ENCODE measurements at regions not wholly inside any gene's neighbourhood (a gene's known extent, or its start where the extent isn't known, plus 50 kb on each side); places are given as distances from the start of the nearest gene placed in this dataset.
"Not testable (repeated sequence)": the region's sequence is repeated elsewhere in the genome, so short reads cannot be mapped to it uniquely, and the experiment has no call there.

DNA sequence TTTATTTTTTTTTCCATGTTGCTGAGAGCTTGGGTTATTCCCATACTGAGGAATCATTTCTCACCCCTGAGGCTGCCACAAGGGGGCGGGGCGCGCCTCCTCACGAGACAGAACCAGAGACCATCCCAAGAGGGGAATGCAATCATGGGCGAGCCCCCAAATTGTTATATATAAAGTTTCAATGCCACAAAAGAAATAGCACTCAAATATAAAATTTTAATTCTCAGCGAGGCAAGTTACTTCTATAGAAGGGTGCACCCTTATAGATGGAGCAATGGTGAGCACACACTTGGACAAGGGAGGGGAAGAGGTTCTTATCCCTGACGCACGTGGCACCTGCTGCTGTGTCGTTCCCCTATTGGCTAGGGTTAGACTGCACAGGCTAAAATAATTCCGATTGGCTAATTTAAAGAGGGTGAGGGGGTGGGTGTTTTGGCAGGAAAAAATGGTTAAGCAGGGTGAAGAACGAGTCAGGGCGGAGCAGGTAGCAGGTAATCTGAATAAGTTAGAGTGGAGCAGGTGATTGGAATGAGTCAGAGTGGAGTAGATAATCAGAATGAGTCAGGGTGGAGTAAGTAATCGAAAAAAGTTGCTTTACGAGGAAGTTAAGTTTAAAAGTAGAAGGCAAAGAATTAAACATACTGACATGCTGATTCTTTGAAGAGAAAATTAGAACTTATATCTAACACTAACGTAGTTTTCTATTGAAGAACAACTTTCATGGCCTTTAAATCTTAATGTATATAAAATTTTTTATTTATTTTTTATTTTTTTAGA, 177.5 kb downstream of the MTCL1 start:
- no peak for DNase-seq

DNA sequence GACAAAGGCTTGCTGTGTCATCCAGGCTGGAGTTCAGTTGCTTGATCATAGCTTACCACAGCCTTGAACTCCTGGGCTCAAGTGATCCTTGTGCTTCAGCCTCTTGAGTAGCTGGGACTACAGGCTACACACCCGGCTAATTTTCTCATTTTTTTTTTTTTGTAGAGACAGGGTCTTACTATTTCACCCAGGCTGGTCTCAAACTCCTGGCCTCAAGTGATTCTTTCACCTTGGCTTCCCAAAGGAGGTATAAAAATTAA, 178.0 kb downstream of the MTCL1 start:
- no peak for DNase-seq

DNA sequence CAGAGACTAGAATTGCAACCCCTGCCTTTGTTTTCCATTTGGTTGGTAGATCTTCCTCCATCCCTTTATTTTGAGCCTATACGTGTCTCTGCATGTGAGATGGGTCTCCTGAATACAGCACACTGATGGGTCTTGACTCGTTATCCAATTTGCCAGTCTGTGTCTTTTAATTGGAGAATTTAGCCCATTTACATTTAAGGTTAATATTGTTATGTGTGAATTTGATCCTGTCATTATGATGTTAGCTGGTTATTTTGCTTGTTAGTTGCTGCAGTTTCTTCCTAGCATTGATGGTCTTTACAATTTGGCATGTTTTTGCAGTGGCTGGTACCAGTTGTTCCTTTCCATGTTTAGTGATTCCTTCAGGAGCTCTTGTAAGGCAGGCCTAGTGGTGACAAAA, 182.5 kb downstream of the MTCL1 start:
- not testable (repeated sequence) for DNase-seq

DNA sequence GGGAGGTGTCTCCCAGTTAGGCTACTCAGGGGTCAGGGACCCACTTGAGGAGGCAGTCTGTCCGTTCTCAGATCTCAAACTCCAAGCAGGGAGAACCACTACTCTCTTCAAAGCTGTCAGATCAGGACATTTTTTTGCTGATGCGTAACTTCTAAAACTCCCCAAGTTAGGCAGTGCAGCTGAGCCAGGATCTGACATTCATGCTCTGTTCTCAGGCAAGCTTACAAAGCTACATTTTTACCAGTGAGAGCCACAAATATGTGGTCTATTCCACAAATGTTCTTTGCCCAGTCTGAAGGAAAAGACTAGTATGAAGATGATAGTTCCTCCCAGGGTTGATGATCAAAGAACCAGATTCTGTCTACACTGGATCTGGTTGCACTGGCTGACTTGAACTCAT, 184.1 kb downstream of the MTCL1 start:
- no peak for DNase-seq

DNA sequence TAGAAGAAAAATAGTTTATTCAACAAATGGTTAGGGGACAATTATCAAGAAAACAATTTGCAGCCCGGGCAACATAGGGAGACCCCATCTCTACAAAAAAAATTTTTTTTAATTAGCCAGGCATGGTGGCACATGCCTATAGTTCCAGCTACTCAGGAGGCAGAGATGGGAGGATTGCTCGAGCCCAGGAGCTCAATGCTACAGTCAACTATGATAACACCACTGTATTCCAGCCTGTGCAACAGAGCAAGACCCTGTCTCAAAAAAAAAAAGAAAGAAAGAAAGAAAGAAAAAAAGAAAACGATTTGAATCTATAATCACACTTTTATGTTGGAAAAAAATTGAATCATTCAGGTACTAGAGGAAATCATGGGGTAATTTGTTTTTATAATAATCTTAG, 185.1 kb downstream of the MTCL1 start:
- DNase-seq = not testable (repeated sequence)

DNA sequence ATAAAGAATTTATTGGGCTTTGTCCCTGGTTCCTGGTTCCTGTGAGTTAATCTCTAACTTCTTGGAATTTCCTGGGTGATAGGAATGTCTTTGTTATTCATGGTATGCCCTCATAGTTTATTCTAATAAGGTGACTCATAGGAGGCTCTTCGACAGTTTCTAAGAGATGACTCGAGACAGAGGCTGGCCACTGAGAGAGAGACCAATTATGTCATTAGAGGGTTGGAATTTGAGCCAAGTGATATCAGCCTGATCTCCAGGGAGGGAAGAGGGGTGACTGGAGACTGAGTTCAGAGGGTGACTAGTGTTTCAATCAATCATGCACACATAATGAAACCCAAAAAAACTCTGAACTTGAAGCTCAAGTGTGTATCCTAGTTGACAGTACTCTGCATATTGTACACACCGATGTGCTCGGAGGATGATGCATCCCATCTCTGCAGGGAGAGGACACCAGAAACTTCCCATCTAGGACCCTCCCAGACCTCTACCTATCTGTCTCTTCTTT, 185.7 kb downstream of the MTCL1 start:
- peak; percentile 28 for DNase-seq

- DNase-seq = no peak
Observed at GRCh38 chr18:8893221-8893620, 187.9 kb downstream of the MTCL1 start.

DNA sequence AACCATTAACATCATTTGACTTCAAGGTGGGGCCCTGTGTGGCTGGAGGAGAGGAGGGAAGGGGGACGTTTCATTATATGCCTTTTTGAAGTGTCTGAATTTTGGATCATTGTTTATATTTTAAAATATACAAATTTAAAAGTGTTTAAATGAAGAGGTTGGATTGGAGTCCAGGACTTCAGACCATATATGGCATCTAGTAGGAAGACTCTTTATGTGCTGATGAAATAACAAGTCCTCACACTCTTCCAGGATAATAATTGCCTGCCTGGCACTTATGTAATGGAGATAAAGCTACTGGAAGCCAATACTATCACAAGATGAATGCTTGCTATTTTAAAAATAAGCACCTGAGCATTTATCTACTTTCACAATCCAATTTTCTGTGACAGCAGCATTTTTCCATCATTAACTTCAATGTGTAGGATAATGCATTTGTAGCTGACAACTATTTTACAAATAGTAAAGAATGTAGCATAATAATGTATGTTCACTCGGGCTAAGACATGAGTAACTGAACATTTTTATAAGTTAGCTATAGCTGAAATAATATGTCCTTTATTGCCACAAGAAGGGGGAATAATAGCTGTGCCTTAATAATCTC, 188.4 kb downstream of the MTCL1 start:
- no peak for DNase-seq

DNA sequence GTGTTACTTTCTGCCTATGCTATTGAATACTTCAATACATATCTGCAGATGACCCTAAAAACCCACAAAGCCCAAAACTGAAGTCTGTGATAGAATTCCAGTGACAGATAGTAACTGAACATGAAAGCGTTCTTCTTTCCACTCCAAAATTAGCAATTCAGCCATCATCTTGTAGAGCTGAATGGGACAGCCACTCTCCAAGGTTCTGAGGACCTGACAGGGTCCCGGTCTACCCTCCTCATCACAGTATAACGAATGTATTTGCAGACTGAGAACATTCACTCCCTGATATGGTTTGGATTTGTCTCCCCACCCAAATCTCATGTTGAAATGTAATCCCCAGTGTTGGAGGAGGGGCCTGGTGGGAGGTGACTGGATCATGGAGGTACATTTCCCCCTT, 189.5 kb downstream of the MTCL1 start:
- no peak for DNase-seq

- DNase-seq = no peak
Observed at GRCh38 chr18:8895341-8895740, 190.0 kb downstream of the MTCL1 start.

DNA sequence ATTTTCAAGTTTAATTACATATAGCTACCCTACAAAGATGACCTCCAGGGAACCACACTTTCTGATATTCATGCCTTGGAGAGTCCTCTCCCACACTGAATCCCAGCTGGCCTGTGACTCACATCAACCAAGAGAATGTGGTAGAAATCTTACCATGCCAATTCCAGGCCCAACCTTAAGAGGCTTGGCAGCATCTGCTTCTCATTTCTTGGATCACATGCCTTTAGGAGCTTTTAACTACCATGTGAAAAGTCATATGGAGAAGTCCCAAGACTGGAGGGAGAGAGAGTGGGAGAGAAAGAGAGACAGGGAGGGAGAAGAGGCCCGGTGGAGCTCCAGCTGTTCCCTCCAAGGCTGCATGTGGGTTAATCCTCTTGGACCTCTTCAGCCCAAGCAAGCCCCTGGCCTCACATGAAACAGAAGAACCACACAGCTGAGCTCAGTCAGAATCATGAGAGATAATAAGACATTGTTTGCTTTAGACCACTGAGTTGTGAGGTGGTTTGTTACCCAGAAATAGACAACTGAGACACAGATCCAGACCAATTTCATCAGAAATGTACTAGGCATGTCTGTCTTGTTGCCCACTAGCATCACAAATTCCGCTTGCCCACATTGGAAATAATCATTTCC, 190.7 kb downstream of the MTCL1 start:
- DNase-seq = no peak

- DNase-seq = peak; percentile 70
Observed at GRCh38 chr18:8899000-8899399, 193.6 kb downstream of the MTCL1 start.

- DNase-seq = no peak
Observed at GRCh38 chr18:8900552-8900951, 195.2 kb downstream of the MTCL1 start.

- DNase-seq = no peak
Observed at GRCh38 chr18:8901019-8901418, 195.7 kb downstream of the MTCL1 start.

DNA sequence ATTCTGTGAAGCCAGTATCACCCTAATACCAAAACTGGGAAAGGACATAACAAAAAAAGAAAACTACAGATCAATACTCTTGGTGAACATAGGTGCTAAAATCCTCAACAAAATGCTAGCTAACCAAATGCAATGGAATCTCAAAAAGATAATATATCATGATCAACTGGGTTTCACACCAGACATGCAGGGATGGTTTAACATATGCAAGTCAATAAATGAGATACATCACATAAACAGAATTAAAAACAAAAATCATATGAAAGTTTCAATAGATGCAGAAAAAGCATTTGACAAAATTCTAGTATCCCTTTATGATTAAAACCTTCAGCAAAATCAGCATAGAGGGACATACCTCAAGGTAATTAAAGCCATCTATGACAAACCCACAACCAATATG, 198.2 kb upstream of the NDUFV2 start:
- DNase-seq = no peak

GRCh38 chr18:8908792-8909510, 193.5 kb upstream of the NDUFV2 start:
- DNase-seq = no peak

GRCh38 chr18:8910186-8910822, 192.2 kb upstream of the NDUFV2 start:
- DNase-seq = no peak

DNA sequence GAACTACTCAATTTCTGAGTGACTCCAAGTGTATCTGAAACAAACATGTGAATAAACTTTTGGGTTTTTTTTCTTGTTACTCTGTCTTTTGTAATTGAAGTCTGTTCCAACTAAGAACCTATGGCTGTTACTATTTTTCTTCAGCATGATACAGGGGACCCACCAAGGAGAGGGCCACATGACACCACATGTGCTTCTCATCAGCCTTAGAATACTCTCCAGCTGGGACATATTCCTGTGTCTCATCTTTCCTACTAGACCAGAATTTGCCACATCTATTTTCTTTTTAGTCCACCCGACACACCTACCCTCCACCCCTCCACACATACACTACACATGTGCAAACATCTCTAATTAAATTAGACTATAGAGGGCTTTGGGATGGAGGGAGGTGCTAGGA, 191.7 kb upstream of the NDUFV2 start:
- peak; percentile 11 for DNase-seq

- DNase-seq = peak; percentile 8
Observed at GRCh38 chr18:8911408-8912340, 190.8 kb upstream of the NDUFV2 start.

GRCh38 chr18:8912348-8913326, 189.9 kb upstream of the NDUFV2 start:
- peak; percentile 87 for DNase-seq
